Caco-2 (cell line): ENCODE measurements at regions not wholly inside any gene's neighbourhood (a gene's known extent, or its start where the extent isn't known, plus 50 kb on each side); places are given as distances from the start of the nearest gene placed in this dataset.

ENCODE experiments used
- BruUV-seq: library from RNA; stranded (reverse); fragments of 400-500 nt; replicated peaks from 2 replicates; lab custom pipeline; 2021; lab: Mats Ljungman, UMichigan
- CTCF ChIA-PET: fragments of 300-600 bp; sonication (Branson Sonifier 250); formaldehyde crosslinking; loops from one replicate; lab custom pipeline; 2022; ENCODE audit warnings: antibody characterized with exemption; lab: Charles Lee
- POLR2A ChIA-PET: fragments of 300-600 bp; sonication (Branson Sonifier 250); formaldehyde crosslinking; loops from one replicate; lab custom pipeline; 2022; ENCODE audit warnings: antibody characterized with exemption; lab: Charles Lee
- DNase-seq, 2 experiments: peaks; one replicate each; pipeline versions ENCODE4 v3.0.0 to v3.0.0-alpha.2; 2020 to 2022
- H3K27me3 ChIP-seq: replicated peaks from 2 replicates; pipeline ENCODE4 v1.6.0; 2011; ENCODE audit warnings: low read length; ENCODE audit not compliant: control insufficient read depth, insufficient read depth
- H3K36me3 ChIP-seq: 2 replicates; pipeline ENCODE4 v1.5.1; 2011; ENCODE audit warnings: low read length; ENCODE audit not compliant: control insufficient read depth, insufficient read depth
- H3K4me1 ChIP-seq: fragments of 250-450 bp; sonication (Bioruptor Pico); 2 replicates; pipeline ENCODE4 v1.5.1; 2020; ENCODE audit warnings: mild to moderate bottlenecking
- H3K4me3 ChIP-seq: 2 replicates; pipeline ENCODE4 v1.5.1; 2011; ENCODE audit warnings: low read depth, mild to moderate bottlenecking, control low read depth, low read length
- H3K9me3 ChIP-seq: fragments of 250-450 bp; sonication (Bioruptor Pico); 2 replicates; pipeline ENCODE4 v1.5.1; 2020; ENCODE audit warnings: mild to moderate bottlenecking, moderate library complexity
- H3K27ac Mint-ChIP-seq: one replicate; pipeline ENCODE4 v1.8.0; 2022; ENCODE audit warnings: mixed read lengths; ENCODE audit not compliant: unreplicated experiment
- H3K27me3 Mint-ChIP-seq: one replicate; pipeline ENCODE4 v1.8.0; 2022; ENCODE audit warnings: mixed read lengths; ENCODE audit not compliant: insufficient read depth, unreplicated experiment
- H3K36me3 Mint-ChIP-seq: one replicate; pipeline ENCODE4 v1.8.0; 2022; ENCODE audit warnings: mild to moderate bottlenecking, mixed read lengths; ENCODE audit not compliant: insufficient read depth, unreplicated experiment
- H3K4me1 Mint-ChIP-seq: one replicate; pipeline ENCODE4 v1.8.0; 2022; ENCODE audit warnings: low read depth, mixed read lengths; ENCODE audit not compliant: unreplicated experiment
- H3K4me3 Mint-ChIP-seq: one replicate; pipeline ENCODE4 v1.8.0; 2022; ENCODE audit warnings: mild to moderate bottlenecking, moderate library complexity, mixed read lengths; ENCODE audit not compliant: unreplicated experiment
- H3K9me3 Mint-ChIP-seq: one replicate; pipeline ENCODE4 v1.8.0; 2022; ENCODE audit warnings: mixed read lengths; ENCODE audit not compliant: unreplicated experiment
- CTCF ChIP-seq, 2 experiments: fragments of 200-600 bp in 1 of 2; IDR thresholded peaks; 1 replicate in 1 of 2; 2 replicates in 1 of 2; pipeline versions ENCODE4 v1.5.1 to v1.8.0; 2011 to 2022; ENCODE audit warnings: antibody characterized with exemption in 1 of 2, control low read depth in 1 of 2, inconsistent platforms in 1 of 2, low read depth in 1 of 2, low read length in 1 of 2, mild to moderate bottlenecking in 1 of 2, moderate library complexity in 1 of 2; ENCODE audit not compliant: insufficient read depth in 1 of 2, severe bottlenecking in 1 of 2, unreplicated experiment in 1 of 2
- intact Hi-C: fragments of 100-400 bp; cut with micrococcal nuclease; formaldehyde crosslinking; loops from one replicate; pipeline ENCODE4 v1.10.0; 2022; ENCODE audit not compliant: unreplicated experiment

DNA sequence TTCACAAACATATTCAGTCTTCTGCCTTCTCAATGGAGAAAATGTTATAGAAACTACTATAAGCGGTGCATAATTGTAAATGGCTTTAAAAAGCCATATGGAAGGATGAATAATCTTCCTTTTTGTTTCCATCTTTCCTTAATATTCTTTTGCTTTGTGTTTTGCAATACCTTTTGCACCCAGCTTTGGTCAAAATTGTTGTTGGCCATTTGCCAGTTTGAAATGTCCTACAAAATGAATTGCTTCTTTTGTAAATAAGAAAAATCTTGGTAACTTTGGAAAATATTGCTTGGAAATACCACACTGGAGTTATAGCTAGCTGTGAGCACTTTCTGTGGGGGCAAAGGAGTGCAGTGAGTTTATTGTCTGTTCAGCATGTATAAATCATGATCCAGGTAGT, 93.5 kb upstream of the NR2F2 start:
- no TSS peak for BruUV-seq
- H3K27me3 ChIP-seq = no peaks in the 10 kb centered on the region
- H3K4me1 ChIP-seq = peaks cover 27% of the 10 kb centered on the region
- H3K4me3 ChIP-seq = no peak overlapping the region
- no peak for TF ChIP-seq CTCF (IDR thresholded peaks at IDR 0.05; ENCODE audit: insufficient read depth in 1 of 2, low read depth in 1 of 2, low read length in 1 of 2, severe bottlenecking in 1 of 2, unreplicated experiment in 1 of 2)
- Mint-ChIP-seq H3K27ac (no peak overlapping the region), H3K9me3 (no peaks in the 10 kb centered on the region), H3K27me3 (no peaks in the 10 kb centered on the region), H3K4me1 (peaks cover 32% of the 10 kb centered on the region), H3K36me3 (peaks cover 6% of the 10 kb centered on the region), H3K4me3 (no peak overlapping the region)
- no peaks in the 10 kb centered on the region for H3K36me3 ChIP-seq
- no peaks in the 10 kb centered on the region for H3K9me3 ChIP-seq
- no peak for DNase-seq
- intact Hi-C loops = no loop called here
- CTCF ChIA-PET = no interaction called here
- POLR2A ChIA-PET = no interaction called here

GRCh38 chr15:96242761-96243160, 87.7 kb upstream of the NR2F2 start:
- Mint-ChIP-seq H3K27me3 (no peaks in the 10 kb centered on the region), H3K9me3 (peaks cover 31% of the 10 kb centered on the region), H3K36me3 (no peaks in the 10 kb centered on the region), H3K4me3 (no peak overlapping the region), H3K4me1 (peaks cover 17% of the 10 kb centered on the region), H3K27ac (no peak overlapping the region)
- no TSS peak for BruUV-seq
- Histone ChIP-seq H3K9me3 (no peaks in the 10 kb centered on the region; the same call in 1 of the 2 replicates), H3K4me3 (no peak overlapping the region), H3K36me3 (no peaks in the 10 kb centered on the region), H3K4me1 (peaks cover 18% of the 10 kb centered on the region), H3K27me3 (no peaks in the 10 kb centered on the region)
- CTCF ChIA-PET = no interaction called here
- no peak for DNase-seq
- intact Hi-C loops = no loop called here
- POLR2A ChIA-PET = no interaction called here
- no peak for TF ChIP-seq CTCF (IDR thresholded peaks at IDR 0.05; ENCODE audit: insufficient read depth in 1 of 2, low read depth in 1 of 2, low read length in 1 of 2, severe bottlenecking in 1 of 2, unreplicated experiment in 1 of 2)

GRCh38 chr15:96243701-96244100, 86.8 kb upstream of the NR2F2 start:
- no peaks in the 10 kb centered on the region for H3K27me3 Mint-ChIP-seq
- peaks cover 17% of the 10 kb centered on the region for H3K4me1 Mint-ChIP-seq
- Histone ChIP-seq H3K9me3 (no peaks in the 10 kb centered on the region; the same call in 1 of the 2 replicates), H3K4me3 (no peak overlapping the region), H3K27me3 (no peaks in the 10 kb centered on the region), H3K4me1 (peaks cover 17% of the 10 kb centered on the region), H3K36me3 (no peaks in the 10 kb centered on the region)
- POLR2A ChIA-PET = no interaction called here
- H3K27ac Mint-ChIP-seq = no peak overlapping the region
- no peaks in the 10 kb centered on the region for H3K36me3 Mint-ChIP-seq
- intact Hi-C loops = no loop called here
- no TSS peak for BruUV-seq
- no peak for TF ChIP-seq CTCF (IDR thresholded peaks at IDR 0.05; ENCODE audit: insufficient read depth in 1 of 2, low read depth in 1 of 2, low read length in 1 of 2, severe bottlenecking in 1 of 2, unreplicated experiment in 1 of 2)
- H3K9me3 Mint-ChIP-seq = peaks cover 31% of the 10 kb centered on the region
- no peak for DNase-seq
- CTCF ChIA-PET = no interaction called here
- no peak overlapping the region for H3K4me3 Mint-ChIP-seq
